ENCODE measurements at regions not wholly inside any gene's neighbourhood (a gene's known extent, or its start where the extent isn't known, plus 50 kb on each side); places are given as distances from the start of the nearest gene placed in this dataset.

DNA sequence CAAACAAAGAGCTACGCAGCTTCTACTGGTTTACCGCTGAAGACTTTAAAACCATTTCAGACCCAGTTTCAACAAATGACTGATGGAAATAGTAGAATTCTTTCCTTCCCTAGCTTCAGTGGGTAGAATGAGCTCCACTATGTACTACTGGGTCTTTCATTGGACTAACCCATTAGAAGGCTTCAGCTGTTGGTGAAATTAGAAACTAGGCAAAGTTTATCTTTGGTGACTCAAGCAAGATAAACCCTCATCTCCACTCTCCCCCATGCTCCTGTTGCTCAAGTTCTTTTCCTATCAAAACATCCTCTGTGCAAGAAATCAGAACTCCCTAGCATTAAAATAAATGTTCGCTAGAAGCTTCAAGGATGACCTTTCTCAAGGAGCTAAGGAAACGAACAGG, 159.2 kb downstream of the PAWR start:
- DNase-seq (ENCODE audit: low spot score) (no peak), ATAC-seq (no peak)
- peaks cover 11% of the 10 kb centered on the region; the same call in 1 of the 3 replicates for H3K4me1 Mint-ChIP-seq
- Histone ChIP-seq H2AFZ (no peak overlapping the region), H4K20me1 (replicated peaks; ENCODE audit: insufficient read depth) (no peaks in the 10 kb centered on the region), H3K4me3 (no peak overlapping the region), H3K4me2 (no peak overlapping the region), H3K79me2 (replicated peaks; ENCODE audit: insufficient read depth) (no peaks in the 10 kb centered on the region), H3K9me2 (ENCODE audit: insufficient read depth) (peaks cover 12% of the 10 kb centered on the region; the same call in 1 of the 2 replicates), H3K36me3 (ENCODE audit: insufficient read depth) (no peaks in the 10 kb centered on the region), H3K4me1 (ENCODE audit: insufficient read depth) (0 out of 2 replicates have a peak, but pooled peaks cover 8% of the 10 kb centered on the region), H3F3A (replicated peaks; ENCODE audit: low read depth) (no peaks in the 10 kb centered on the region), H3K27ac (ENCODE audit: low read depth) (no peak overlapping the region), H3K27me3 (ENCODE audit: insufficient read depth) (no peaks in the 10 kb centered on the region)
- peaks cover 3% of the 10 kb centered on the region; the same call in 2 of the 3 replicates for H3K36me3 Mint-ChIP-seq (ENCODE audit: low read depth)
- H3K9me3 Mint-ChIP-seq: no peaks in the 10 kb centered on the region
- no peaks in the 10 kb centered on the region for H3K27me3 Mint-ChIP-seq (ENCODE audit: insufficient read depth, low read depth, poor library complexity)
- no peak overlapping the region for H3K27ac Mint-ChIP-seq
- H3K4me3 Mint-ChIP-seq: no peak overlapping the region
- TF ChIP-seq, protein P1, sequence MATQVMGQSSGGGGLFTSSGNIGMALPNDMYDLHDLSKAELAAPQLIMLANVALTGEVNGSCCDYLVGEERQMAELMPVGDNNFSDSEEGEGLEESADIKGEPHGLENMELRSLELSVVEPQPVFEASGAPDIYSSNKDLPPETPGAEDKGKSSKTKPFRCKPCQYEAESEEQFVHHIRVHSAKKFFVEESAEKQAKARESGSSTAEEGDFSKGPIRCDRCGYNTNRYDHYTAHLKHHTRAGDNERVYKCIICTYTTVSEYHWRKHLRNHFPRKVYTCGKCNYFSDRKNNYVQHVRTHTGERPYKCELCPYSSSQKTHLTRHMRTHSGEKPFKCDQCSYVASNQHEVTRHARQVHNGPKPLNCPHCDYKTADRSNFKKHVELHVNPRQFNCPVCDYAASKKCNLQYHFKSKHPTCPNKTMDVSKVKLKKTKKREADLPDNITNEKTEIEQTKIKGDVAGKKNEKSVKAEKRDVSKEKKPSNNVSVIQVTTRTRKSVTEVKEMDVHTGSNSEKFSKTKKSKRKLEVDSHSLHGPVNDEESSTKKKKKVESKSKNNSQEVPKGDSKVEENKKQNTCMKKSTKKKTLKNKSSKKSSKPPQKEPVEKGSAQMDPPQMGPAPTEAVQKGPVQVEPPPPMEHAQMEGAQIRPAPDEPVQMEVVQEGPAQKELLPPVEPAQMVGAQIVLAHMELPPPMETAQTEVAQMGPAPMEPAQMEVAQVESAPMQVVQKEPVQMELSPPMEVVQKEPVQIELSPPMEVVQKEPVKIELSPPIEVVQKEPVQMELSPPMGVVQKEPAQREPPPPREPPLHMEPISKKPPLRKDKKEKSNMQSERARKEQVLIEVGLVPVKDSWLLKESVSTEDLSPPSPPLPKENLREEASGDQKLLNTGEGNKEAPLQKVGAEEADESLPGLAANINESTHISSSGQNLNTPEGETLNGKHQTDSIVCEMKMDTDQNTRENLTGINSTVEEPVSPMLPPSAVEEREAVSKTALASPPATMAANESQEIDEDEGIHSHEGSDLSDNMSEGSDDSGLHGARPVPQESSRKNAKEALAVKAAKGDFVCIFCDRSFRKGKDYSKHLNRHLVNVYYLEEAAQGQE (IDR thresholded peaks at IDR 0.05; ENCODE audit: unreplicated experiment): no peak
- TF ChIP-seq ZNF331 (CRISPR knock-in tag; IDR thresholded peaks at IDR 0.05; ENCODE audit: low read depth): no peak

DNA sequence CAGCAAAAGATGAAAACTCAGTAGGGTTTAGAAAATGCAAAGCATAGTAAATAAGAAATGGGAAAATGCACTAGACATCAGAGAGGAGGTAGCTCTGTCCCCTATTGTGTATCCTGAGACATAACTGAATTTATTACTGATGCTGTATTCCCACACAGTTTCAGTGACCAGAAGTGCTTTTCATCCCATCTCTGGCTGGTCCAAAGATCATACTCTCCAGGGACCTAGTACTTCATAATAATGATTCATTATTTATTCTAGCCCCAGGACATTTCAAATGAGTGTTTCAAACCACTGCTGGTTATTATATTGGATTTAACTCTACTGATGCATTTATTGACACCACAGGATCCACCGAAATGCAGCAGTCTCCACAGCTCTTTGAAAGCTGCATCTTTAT, 163.3 kb downstream of the PAWR start:
- Mint-ChIP-seq H3K27ac (0 out of 2 replicates have a peak overlapping the region, but pooled peaks have one; percentile 31), H3K36me3 (ENCODE audit: low read depth) (peaks cover 3% of the 10 kb centered on the region; the same call in 2 of the 3 replicates), H3K27me3 (ENCODE audit: insufficient read depth, low read depth, poor library complexity) (no peaks in the 10 kb centered on the region), H3K4me1 (peaks cover 21% of the 10 kb centered on the region), H3K4me3 (no peak overlapping the region), H3K9me3 (no peaks in the 10 kb centered on the region)
- Histone ChIP-seq H3F3A (replicated peaks; ENCODE audit: low read depth) (no peaks in the 10 kb centered on the region; the same call in 1 of the 2 replicates), H3K4me1 (ENCODE audit: insufficient read depth) (peaks cover 18% of the 10 kb centered on the region), H3K4me3 (no peak overlapping the region), H3K27ac (ENCODE audit: low read depth) (no peak overlapping the region), H2AFZ (no peak overlapping the region), H4K20me1 (replicated peaks; ENCODE audit: insufficient read depth) (no peaks in the 10 kb centered on the region), H3K79me2 (replicated peaks; ENCODE audit: insufficient read depth) (no peaks in the 10 kb centered on the region), H3K27me3 (ENCODE audit: insufficient read depth) (no peaks in the 10 kb centered on the region), H3K9me2 (ENCODE audit: insufficient read depth) (no peaks in the 10 kb centered on the region), H3K4me2 (no peak overlapping the region), H3K36me3 (ENCODE audit: insufficient read depth) (no peaks in the 10 kb centered on the region)
- DNase-seq (ENCODE audit: low spot score): no peak
- no peak for ATAC-seq
- TF ChIP-seq CREB1 (CRISPR knock-in tag; IDR thresholded peaks at IDR 0.05; ENCODE audit: low read depth) (no peak), ZNF331 (CRISPR knock-in tag; IDR thresholded peaks at IDR 0.05; ENCODE audit: low read depth) (no peak)
- TF ChIP-seq, protein P2, sequence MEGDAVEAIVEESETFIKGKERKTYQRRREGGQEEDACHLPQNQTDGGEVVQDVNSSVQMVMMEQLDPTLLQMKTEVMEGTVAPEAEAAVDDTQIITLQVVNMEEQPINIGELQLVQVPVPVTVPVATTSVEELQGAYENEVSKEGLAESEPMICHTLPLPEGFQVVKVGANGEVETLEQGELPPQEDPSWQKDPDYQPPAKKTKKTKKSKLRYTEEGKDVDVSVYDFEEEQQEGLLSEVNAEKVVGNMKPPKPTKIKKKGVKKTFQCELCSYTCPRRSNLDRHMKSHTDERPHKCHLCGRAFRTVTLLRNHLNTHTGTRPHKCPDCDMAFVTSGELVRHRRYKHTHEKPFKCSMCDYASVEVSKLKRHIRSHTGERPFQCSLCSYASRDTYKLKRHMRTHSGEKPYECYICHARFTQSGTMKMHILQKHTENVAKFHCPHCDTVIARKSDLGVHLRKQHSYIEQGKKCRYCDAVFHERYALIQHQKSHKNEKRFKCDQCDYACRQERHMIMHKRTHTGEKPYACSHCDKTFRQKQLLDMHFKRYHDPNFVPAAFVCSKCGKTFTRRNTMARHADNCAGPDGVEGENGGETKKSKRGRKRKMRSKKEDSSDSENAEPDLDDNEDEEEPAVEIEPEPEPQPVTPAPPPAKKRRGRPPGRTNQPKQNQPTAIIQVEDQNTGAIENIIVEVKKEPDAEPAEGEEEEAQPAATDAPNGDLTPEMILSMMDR (conservative IDR thresholded peaks at IDR 0.05; ENCODE audit: low read depth in 2 of 2): no peak

Measured in GM23338 (cell line).